ENCODE measurements at regions not wholly inside any gene's neighbourhood (a gene's known extent, or its start where the extent isn't known, plus 50 kb on each side); places are given as distances from the start of the nearest gene placed in this dataset.

- TF ChIP-seq POLR2AphosphoS5 (IDR thresholded peaks at IDR 0.05; ENCODE audit: borderline replicate concordance, low read depth, low read length), result no peak; the same call in 1 of the 2 replicates
- TF ChIP-seq EZH2 (IDR thresholded peaks at IDR 0.05), result no peak
- no peak for TF ChIP-seq FOXP2 (optimal IDR thresholded peaks at IDR 0.05; ENCODE audit: control extremely low read depth, extremely low read length, insufficient read depth)
These were observed 417.7 kb upstream of the TBL1XR1 start for GRCh38 chr3:177615015-177615414.

Data from SK-N-MC (cell line).